H9 (cell line): ENCODE measurements at regions not wholly inside any gene's neighbourhood (a gene's known extent, or its start where the extent isn't known, plus 50 kb on each side); places are given as distances from the start of the nearest gene placed in this dataset.

Experiments
- DNase-seq: peaks from one replicate; pipeline ENCODE4 v3.0.0-alpha.2; 2017
- H2AFZ ChIP-seq: one replicate; pipeline ENCODE4 v1.6.1; 2013; ENCODE audit warnings: mild to moderate bottlenecking, low read length, control low read depth, moderate library complexity
- H2AK5ac ChIP-seq: 2 replicates; pipeline ENCODE4 v1.6.1; 2013; ENCODE audit warnings: low read length, control low read depth, mixed read lengths; ENCODE audit not compliant: insufficient read length
- H2BK120ac ChIP-seq: one replicate; pipeline ENCODE4 v1.6.1; 2013; ENCODE audit warnings: low read depth, mild to moderate bottlenecking, low read length, control low read depth, inconsistent platforms; ENCODE audit not compliant: poor library complexity, severe bottlenecking
- H2BK12ac ChIP-seq: 2 replicates; pipeline ENCODE4 v1.6.1; 2013; ENCODE audit warnings: low read length, control low read depth, mixed read lengths, low read depth; ENCODE audit not compliant: insufficient read length
- H2BK15ac ChIP-seq: 2 replicates; pipeline ENCODE4 v1.6.1; 2013; ENCODE audit warnings: low read depth, low read length, control low read depth
- H2BK20ac ChIP-seq: one replicate; pipeline ENCODE4 v1.6.1; 2013; ENCODE audit warnings: low read depth, mild to moderate bottlenecking, low read length, control low read depth, inconsistent platforms; ENCODE audit not compliant: poor library complexity, severe bottlenecking
- H2BK5ac ChIP-seq: 2 replicates; pipeline ENCODE4 v1.6.1; 2013; ENCODE audit warnings: low read length, control low read depth, mixed read lengths; ENCODE audit not compliant: insufficient read length
- H3K14ac ChIP-seq: 2 replicates; pipeline ENCODE4 v1.6.1; 2013; ENCODE audit warnings: low read length, control low read depth; ENCODE audit not compliant: insufficient read depth
- H3K18ac ChIP-seq: 2 replicates; pipeline ENCODE4 v1.6.1; 2013; ENCODE audit warnings: low read depth, mild to moderate bottlenecking, mixed read lengths, low read length, control low read depth; ENCODE audit not compliant: insufficient read length
- H3K23ac ChIP-seq: 2 replicates; pipeline ENCODE4 v1.6.1; 2013; ENCODE audit warnings: low read length, control low read depth, mixed read lengths, low read depth; ENCODE audit not compliant: insufficient read length
- H3K23me2 ChIP-seq: 2 replicates; pipeline ENCODE4 v1.6.1; 2013; ENCODE audit warnings: low read depth, mild to moderate bottlenecking, mixed read lengths, low read length, control low read depth; ENCODE audit not compliant: insufficient read length, poor library complexity, severe bottlenecking
- H3K27ac ChIP-seq: 2 replicates; pipeline ENCODE4 v1.5.1; 2013; ENCODE audit warnings: low read length, control low read depth, mixed read lengths, low read depth; ENCODE audit not compliant: insufficient read length
- H3K27me3 ChIP-seq: 2 replicates; pipeline ENCODE4 v1.6.1; 2013; ENCODE audit warnings: low read length, control low read depth, inconsistent platforms; ENCODE audit not compliant: insufficient read depth
- H3K4ac ChIP-seq: 2 replicates; pipeline ENCODE4 v1.6.1; 2013; ENCODE audit warnings: low read depth, mild to moderate bottlenecking, control low read depth, inconsistent platforms, low read length, moderate library complexity
- H3K4me1 ChIP-seq: 2 replicates; pipeline ENCODE4 v1.6.1; 2013; ENCODE audit warnings: low read length, control low read depth, inconsistent platforms; ENCODE audit not compliant: insufficient read depth
- H3K4me2 ChIP-seq: 2 replicates; pipeline ENCODE4 v1.6.1; 2013; ENCODE audit warnings: low read length, control low read depth, mixed read lengths; ENCODE audit not compliant: insufficient read length, insufficient read depth
- H3K56ac ChIP-seq: 2 replicates; pipeline ENCODE4 v1.6.1; 2013; ENCODE audit warnings: low read depth, mild to moderate bottlenecking, mixed read lengths, low read length, control low read depth; ENCODE audit not compliant: insufficient read length
- H3K79me1 ChIP-seq: 2 replicates; pipeline ENCODE4 v1.6.1; 2013; ENCODE audit warnings: low read depth, mild to moderate bottlenecking, moderate library complexity, low read length, control low read depth, inconsistent platforms; ENCODE audit not compliant: insufficient read depth, poor library complexity, severe bottlenecking
- H3K79me2 ChIP-seq: 2 replicates; pipeline ENCODE4 v1.6.1; 2013; ENCODE audit warnings: low read length, control low read depth, inconsistent platforms; ENCODE audit not compliant: insufficient read depth
- H3K9ac ChIP-seq: 2 replicates; pipeline ENCODE4 v1.6.1; 2013; ENCODE audit warnings: low read length, control low read depth, mixed read lengths; ENCODE audit not compliant: insufficient read length; ENCODE audit errors: extremely low read depth
- H3K9me3 ChIP-seq: one replicate; pipeline ENCODE4 v1.6.1; 2013; ENCODE audit warnings: low read depth, low read length, inconsistent platforms; ENCODE audit not compliant: control insufficient read depth
- H3T11ph ChIP-seq: one replicate; pipeline ENCODE4 v1.6.1; 2013; ENCODE audit warnings: mild to moderate bottlenecking, low read length, control low read depth, inconsistent platforms
- H4K20me1 ChIP-seq: one replicate; pipeline ENCODE4 v1.6.1; 2013; ENCODE audit not compliant: control insufficient read depth, insufficient read length, insufficient read depth
- H4K5ac ChIP-seq: 2 replicates; pipeline ENCODE4 v1.6.1; 2013; ENCODE audit warnings: low read depth, mild to moderate bottlenecking, mixed read lengths, low read length, control low read depth; ENCODE audit not compliant: insufficient read length
- H4K8ac ChIP-seq: replicated peaks from 2 replicates; pipeline ENCODE4 v1.6.1; 2013; ENCODE audit warnings: low read length, control low read depth, mixed read lengths, low read depth; ENCODE audit not compliant: insufficient read length
- H4K91ac ChIP-seq: 2 replicates; pipeline ENCODE4 v1.6.1; 2013; ENCODE audit warnings: low read depth, mild to moderate bottlenecking, moderate library complexity, mixed read lengths, low read length, control low read depth; ENCODE audit not compliant: insufficient read length
- H3K27ac Mint-ChIP-seq, 3 experiments: 2 replicates in 2 of 3; 3 replicates in 1 of 3; pipeline ENCODE4 v1.8.0; 2020 to 2021; ENCODE audit warnings: mixed read lengths in 3 of 3, mild to moderate bottlenecking in 1 of 3, moderate library complexity in 1 of 3
- H3K27me3 Mint-ChIP-seq: 2 replicates; pipeline ENCODE4 v1.8.0; 2021; ENCODE audit warnings: low read depth, mild to moderate bottlenecking, moderate library complexity, mixed read lengths
- H3K36me3 Mint-ChIP-seq, 3 experiments: 2 replicates in 2 of 3; 3 replicates in 1 of 3; pipeline ENCODE4 v1.8.0; 2020 to 2021; ENCODE audit warnings: low read depth in 3 of 3, mixed read lengths in 3 of 3; ENCODE audit not compliant: insufficient read depth in 1 of 3
- H3K4me1 Mint-ChIP-seq, 2 experiments: 2 replicates each; pipeline ENCODE4 v1.8.0; 2020; ENCODE audit warnings: mixed read lengths in 2 of 2
- H3K4me3 Mint-ChIP-seq, 2 experiments: 2 replicates in 1 of 2; 3 replicates in 1 of 2; pipeline ENCODE4 v1.8.0; 2020 to 2021; ENCODE audit warnings: mild to moderate bottlenecking in 2 of 2, mixed read lengths in 2 of 2, moderate library complexity in 1 of 2
- H3K9me3 Mint-ChIP-seq, 2 experiments: 2 replicates in 1 of 2; 3 replicates in 1 of 2; pipeline ENCODE4 v1.8.0; 2020; ENCODE audit warnings: mild to moderate bottlenecking in 2 of 2, mixed read lengths in 2 of 2, moderate library complexity in 1 of 2
- WGBS: extraction: QIAGEN DNeasy Blood & Tissue Kit; methylation state at CpG from one replicate; pipeline ENCODE4 v1.1.7; 2013; ENCODE audit warnings: missing lambda C conversion rate, low lambda C conversion rate, mixed read lengths; ENCODE audit not compliant: insufficient read length; ENCODE audit errors: extremely low coverage; 5-methylcytosine and 5-hydroxymethylcytosine counted together
- TF ChIP-seq, protein P1 (sequence below): fragments of 200-600 bp; sonication (generic); conservative IDR thresholded peaks from 3 replicates; pipeline ENCODE4 v1.8.0; 2021; ENCODE audit warnings: antibody characterized with exemption, mild to moderate bottlenecking

DNA sequence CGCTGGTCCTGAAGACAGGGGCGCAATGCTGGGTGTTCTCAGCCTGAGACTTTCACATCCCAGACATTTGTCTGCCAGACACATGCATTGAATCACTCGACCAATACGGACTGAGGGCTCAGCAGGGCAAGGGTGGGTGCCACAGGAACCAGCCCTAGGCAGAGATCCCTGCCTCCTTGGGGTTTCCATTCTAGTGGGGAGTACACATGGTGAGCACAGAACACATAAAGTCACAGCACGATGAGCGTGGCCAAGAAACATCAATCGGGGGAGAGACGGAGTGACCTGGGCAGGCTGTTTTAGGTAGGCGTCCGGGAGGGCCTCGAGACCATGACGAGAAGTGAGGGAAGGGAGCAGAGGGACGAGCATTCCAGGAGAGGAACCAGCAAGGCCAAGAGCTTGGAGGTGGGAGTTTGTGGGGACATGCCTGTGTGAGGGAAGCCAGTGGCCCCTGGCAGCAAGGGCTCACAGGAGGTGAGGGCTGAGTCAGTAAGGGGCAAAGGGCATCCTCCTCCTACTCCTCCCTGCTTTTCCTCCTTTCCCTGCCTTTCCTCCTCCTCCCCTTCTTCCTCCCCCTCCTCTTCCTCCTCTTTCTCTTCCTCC, 126.3 kb upstream of the PEG3 start:
- no peak overlapping the region for H4K8ac ChIP-seq
- no peak overlapping the region for H2AK5ac ChIP-seq
- no peak overlapping the region for H3K4me3 Mint-ChIP-seq
- H3K56ac ChIP-seq = no peak overlapping the region
- H3K18ac ChIP-seq = no peak overlapping the region
- peaks cover 84% of the 10 kb centered on the region for H3K9me3 ChIP-seq
- no peak overlapping the region for H3K14ac ChIP-seq
- H3K27me3 Mint-ChIP-seq = peaks cover 4% of the 10 kb centered on the region; the same call in 1 of the 2 replicates
- no peak overlapping the region for H2BK5ac ChIP-seq
- H2BK12ac ChIP-seq = no peak overlapping the region
- no peaks in the 10 kb centered on the region for H3K79me1 ChIP-seq
- no CpG with 5 or more reads among the region's 13 CpGs for WGBS
- no peak overlapping the region for H2AFZ ChIP-seq
- H4K20me1 ChIP-seq = no peaks in the 10 kb centered on the region
- no peak overlapping the region for H4K91ac ChIP-seq
- no peak overlapping the region for H3K9ac ChIP-seq
- no peaks in the 10 kb centered on the region for H3K79me2 ChIP-seq
- H3K36me3 Mint-ChIP-seq = peaks cover 21 to 29% (median 23%) of the 10 kb centered on the region in 3 experiments
- no peak overlapping the region for H2BK20ac ChIP-seq
- H3K27ac ChIP-seq = no peak overlapping the region
- H2BK15ac ChIP-seq = no peak overlapping the region
- H3K27ac Mint-ChIP-seq = no peak overlapping the region
- H3K4me1 Mint-ChIP-seq = no peaks in the 10 kb centered on the region
- H4K5ac ChIP-seq = no peak overlapping the region
- H3K23ac ChIP-seq = no peak overlapping the region
- no peaks in the 10 kb centered on the region for H3K27me3 ChIP-seq
- no peaks in the 10 kb centered on the region for H3K4me1 ChIP-seq
- no peak overlapping the region for H3T11ph ChIP-seq
- peaks cover 89 to 98% of the 10 kb centered on the region in 2 experiments for H3K9me3 Mint-ChIP-seq
- no peaks in the 10 kb centered on the region for H3K23me2 ChIP-seq
- no peak overlapping the region for H3K4ac ChIP-seq
- no peak for DNase-seq
- TF ChIP-seq, protein P1, sequence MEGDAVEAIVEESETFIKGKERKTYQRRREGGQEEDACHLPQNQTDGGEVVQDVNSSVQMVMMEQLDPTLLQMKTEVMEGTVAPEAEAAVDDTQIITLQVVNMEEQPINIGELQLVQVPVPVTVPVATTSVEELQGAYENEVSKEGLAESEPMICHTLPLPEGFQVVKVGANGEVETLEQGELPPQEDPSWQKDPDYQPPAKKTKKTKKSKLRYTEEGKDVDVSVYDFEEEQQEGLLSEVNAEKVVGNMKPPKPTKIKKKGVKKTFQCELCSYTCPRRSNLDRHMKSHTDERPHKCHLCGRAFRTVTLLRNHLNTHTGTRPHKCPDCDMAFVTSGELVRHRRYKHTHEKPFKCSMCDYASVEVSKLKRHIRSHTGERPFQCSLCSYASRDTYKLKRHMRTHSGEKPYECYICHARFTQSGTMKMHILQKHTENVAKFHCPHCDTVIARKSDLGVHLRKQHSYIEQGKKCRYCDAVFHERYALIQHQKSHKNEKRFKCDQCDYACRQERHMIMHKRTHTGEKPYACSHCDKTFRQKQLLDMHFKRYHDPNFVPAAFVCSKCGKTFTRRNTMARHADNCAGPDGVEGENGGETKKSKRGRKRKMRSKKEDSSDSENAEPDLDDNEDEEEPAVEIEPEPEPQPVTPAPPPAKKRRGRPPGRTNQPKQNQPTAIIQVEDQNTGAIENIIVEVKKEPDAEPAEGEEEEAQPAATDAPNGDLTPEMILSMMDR = no peak
- H3K4me2 ChIP-seq = no peak overlapping the region
- no peak overlapping the region for H2BK120ac ChIP-seq
